Mesodermal cell (in vitro differentiated cells): ENCODE measurements at regions not wholly inside any gene's neighbourhood (a gene's known extent, or its start where the extent isn't known, plus 50 kb on each side); places are given as distances from the start of the nearest gene placed in this dataset.

ENCODE experiments used
- H3K27ac ChIP-seq: 2 replicates; pipeline ENCODE4 v1.7.0; 2013; ENCODE audit warnings: mild to moderate bottlenecking, low read depth, low read length, moderate library complexity; ENCODE audit not compliant: severe bottlenecking
- H3K36me3 ChIP-seq: 2 replicates; pipeline ENCODE4 v1.7.1; 2013; ENCODE audit warnings: mild to moderate bottlenecking, low read length, moderate library complexity; ENCODE audit not compliant: control insufficient read depth, insufficient read depth
- H3K4me1 ChIP-seq: one replicate; pipeline ENCODE4 v1.7.1; 2013; ENCODE audit warnings: mild to moderate bottlenecking, low read length; ENCODE audit not compliant: insufficient read depth, control insufficient read depth, poor library complexity, severe bottlenecking
- H3K4me3 ChIP-seq: 2 replicates; pipeline ENCODE4 v1.7.0; 2013; ENCODE audit warnings: low read length, control low read depth, mild to moderate bottlenecking; ENCODE audit not compliant: insufficient read depth, poor library complexity, severe bottlenecking; ENCODE audit errors: extremely low read depth
- H3K9me3 ChIP-seq: 2 replicates; pipeline ENCODE4 v1.7.1; 2013; ENCODE audit warnings: mild to moderate bottlenecking, low read length, moderate library complexity; ENCODE audit not compliant: control insufficient read depth
- WGBS, 2 experiments: methylation state at CpG; one replicate each; pipeline ENCODE4 v1.1.5; 2013; ENCODE audit warnings: missing lambda C conversion rate in 2 of 2; ENCODE audit not compliant: insufficient coverage in 2 of 2; 5-methylcytosine and 5-hydroxymethylcytosine counted together

DNA sequence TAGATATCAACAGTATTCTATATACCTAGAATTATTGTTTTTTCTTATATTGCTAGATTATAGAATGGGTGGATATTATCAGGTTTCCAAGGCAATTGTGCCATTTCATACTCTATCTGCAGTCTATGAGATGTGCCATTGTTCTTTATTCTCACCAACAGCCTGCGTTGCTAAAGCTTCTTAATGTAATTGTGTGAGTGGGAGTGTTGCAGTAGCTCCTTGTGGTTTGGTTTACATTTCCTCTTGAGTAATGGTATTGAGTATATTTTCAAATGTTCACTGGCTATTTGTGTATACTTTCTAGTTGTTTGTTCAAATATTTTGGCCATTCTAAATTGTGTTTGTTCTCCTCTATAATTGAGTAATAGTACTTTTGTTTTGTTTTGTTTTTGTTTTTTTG lies 199.2 kb downstream of the TFEC start:
- no peaks in the 10 kb centered on the region for H3K36me3 ChIP-seq
- no peak overlapping the region for H3K4me3 ChIP-seq
- WGBS, 2 experiments: no CpG with 5 or more reads among the region's 1 CpG
- no peak overlapping the region for H3K27ac ChIP-seq
- H3K9me3 ChIP-seq: no peaks in the 10 kb centered on the region
- H3K4me1 ChIP-seq: no peaks in the 10 kb centered on the region

DNA sequence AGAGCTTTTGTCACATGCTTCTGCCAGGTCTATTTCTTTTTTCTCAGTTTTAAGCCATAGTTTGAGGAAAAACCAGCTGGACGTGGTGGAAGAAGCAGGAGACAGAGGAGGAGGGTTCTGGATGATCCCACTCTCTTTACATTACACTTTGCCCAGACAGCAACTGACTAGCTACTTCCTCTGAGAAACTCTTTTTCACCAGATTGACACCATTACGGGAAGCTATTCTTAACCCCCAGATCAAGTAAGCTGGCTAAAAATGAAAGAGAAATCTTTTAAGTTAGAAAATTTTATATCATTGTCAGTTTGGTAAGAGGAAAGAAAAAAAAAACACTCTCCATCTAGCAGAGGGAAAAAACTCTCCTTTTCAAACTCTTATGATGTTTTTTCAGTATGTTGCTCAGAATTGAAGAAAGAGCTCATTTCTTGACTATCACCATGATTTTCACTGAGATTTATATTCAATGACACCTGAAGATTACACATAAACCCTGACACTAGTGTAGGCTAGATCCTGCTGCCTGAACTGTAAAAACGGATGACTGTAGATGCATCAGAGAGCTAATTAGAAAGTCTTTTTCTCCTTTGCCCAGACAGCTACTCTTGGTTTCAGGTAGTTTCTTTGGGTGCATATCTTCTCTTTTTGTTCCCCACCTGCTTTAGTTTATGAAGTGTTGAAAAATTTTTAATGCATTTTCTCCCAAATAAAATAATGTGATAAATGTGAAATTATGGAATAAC lies 203.1 kb downstream of the TFEC start:
- Histone ChIP-seq H3K27ac (no peak overlapping the region), H3K4me1 (no peaks in the 10 kb centered on the region), H3K4me3 (no peak overlapping the region), H3K9me3 (no peaks in the 10 kb centered on the region), H3K36me3 (no peaks in the 10 kb centered on the region)
- 100% methylated on average over 1 of the region's 3 CpGs; no CpG with 5 or more reads in 1 of the 2 experiments for WGBS, 2 experiments

DNA sequence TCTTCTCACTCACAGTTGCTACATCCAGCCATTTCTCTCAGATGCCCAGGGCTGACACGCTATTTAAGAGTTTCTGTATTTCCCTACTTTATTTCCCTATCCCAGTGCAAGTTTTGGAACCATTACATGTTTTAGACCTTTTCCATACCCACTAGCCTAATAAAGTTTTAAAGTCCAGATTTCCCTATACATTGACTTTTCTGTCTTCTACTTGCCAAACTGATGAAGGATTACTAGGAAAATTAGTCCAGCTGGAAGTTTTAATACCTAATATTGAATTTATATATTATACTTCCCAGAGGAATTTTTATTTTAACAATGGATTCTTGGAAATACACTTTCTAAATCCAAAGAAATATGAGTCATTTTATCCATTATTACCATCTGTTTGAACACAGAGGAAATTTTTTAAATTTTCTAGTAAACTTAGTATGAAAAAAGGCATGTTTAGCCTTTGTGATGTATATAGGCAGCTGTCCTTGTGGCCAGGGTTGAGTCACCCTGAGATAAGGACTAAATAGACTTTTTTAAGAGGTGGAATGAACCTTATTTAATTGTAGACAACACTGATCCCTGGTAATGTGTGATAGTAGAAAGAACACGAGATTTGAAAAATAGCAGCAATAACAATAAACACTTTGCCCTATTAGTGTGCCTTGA lies 205.0 kb downstream of the TFEC start:
- H3K36me3 ChIP-seq: no peaks in the 10 kb centered on the region
- H3K27ac ChIP-seq: no peak overlapping the region
- H3K9me3 ChIP-seq: no peaks in the 10 kb centered on the region
- no peak overlapping the region for H3K4me3 ChIP-seq
- 89 to 100% methylated on average over 1 of the region's 2 CpGs for WGBS, 2 experiments
- H3K4me1 ChIP-seq: no peaks in the 10 kb centered on the region

DNA sequence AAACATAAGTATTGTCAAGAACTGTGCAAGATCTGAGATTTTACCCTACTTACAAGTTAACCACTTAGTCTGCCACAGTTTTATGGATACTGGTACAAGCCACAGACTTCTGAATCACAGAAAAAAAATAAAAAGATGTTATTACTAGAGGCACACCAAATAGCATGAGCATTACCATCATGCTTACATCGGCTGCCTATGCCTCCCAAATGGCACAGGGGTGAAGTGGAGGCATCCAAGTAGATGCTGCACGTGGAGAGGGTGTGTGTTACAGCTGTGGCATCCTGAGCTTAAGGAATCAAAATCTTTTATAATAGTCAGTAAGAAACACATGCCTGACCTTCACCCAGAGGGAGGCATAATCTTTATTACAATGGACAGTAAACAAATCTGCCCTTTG lies 207.8 kb downstream of the TFEC start:
- Histone ChIP-seq H3K27ac (no peak overlapping the region), H3K9me3 (no peaks in the 10 kb centered on the region)
- WGBS, 2 experiments: 83% methylated on average over 1 of the region's 2 CpGs; no CpG with 5 or more reads in 1 of the 2 experiments

DNA sequence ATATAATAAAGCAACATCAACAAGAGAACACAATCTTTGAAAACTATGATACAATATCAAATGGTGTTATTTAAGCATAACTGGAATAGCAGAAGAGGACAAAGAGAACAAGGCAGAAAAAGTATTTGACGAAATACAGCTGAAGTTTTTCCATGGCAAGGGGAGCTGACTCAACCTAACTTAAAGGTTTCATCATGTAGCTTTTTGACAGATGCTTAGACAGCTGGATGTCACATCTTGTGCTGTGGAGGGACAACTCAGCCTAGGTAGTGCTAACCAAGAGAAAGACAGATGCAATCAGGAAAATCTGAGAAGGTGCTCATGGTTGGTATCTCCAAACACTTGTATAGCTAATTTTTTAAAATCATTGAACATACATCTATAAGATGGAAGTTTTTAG lies 208.2 kb downstream of the TFEC start:
- H3K27ac ChIP-seq: no peak overlapping the region
- no peak overlapping the region for H3K4me3 ChIP-seq
- H3K4me1 ChIP-seq: no peaks in the 10 kb centered on the region
- no peaks in the 10 kb centered on the region for H3K36me3 ChIP-seq
- WGBS, 2 experiments: 80 to 100% methylated on average over 1 of the region's 1 CpG
- no peaks in the 10 kb centered on the region for H3K9me3 ChIP-seq

More for the DNA sequence above, 207.8 kb downstream of the TFEC start:
- Histone ChIP-seq H3K36me3 (no peaks in the 10 kb centered on the region), H3K4me1 (no peaks in the 10 kb centered on the region), H3K4me3 (no peak overlapping the region)

DNA sequence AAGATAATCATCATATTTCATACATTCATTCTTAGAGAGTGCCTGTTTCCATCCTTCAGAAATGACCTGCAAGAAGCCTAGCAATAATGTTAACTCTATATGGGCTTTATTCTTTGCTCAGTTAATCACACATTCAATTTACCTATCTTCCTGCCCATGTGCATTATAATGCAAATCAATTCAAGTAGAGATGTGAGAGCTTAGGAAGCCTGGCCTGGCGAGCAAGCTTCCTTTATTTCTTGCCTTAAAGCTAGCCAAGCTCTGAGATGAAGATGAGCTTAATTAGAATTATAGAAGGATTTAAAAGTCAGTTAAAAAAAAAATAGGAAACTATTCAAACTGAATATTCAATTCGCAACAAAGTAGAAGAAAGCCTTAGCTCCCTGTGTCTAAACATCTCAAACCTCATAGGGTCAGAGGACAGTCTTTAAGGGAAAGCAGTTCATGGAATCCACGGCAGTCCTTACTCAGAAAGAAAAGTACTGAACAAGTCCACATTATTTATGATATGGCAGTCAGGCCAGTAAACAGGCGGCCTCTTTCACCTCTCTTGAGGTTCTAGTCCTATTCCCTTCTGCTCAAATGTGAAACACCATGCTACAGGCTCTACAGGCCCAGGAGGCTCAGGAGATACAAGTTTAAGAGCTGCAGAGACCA lies 214.1 kb downstream of the TFEC start:
- H3K36me3 ChIP-seq: no peaks in the 10 kb centered on the region
- H3K27ac ChIP-seq: no peak overlapping the region
- no peak overlapping the region for H3K4me3 ChIP-seq
- WGBS, 2 experiments: 13 to 80% methylated on average over 1 to 2 of the region's 4 CpGs
- H3K4me1 ChIP-seq: peaks cover 4% of the 10 kb centered on the region
- no peaks in the 10 kb centered on the region for H3K9me3 ChIP-seq

DNA sequence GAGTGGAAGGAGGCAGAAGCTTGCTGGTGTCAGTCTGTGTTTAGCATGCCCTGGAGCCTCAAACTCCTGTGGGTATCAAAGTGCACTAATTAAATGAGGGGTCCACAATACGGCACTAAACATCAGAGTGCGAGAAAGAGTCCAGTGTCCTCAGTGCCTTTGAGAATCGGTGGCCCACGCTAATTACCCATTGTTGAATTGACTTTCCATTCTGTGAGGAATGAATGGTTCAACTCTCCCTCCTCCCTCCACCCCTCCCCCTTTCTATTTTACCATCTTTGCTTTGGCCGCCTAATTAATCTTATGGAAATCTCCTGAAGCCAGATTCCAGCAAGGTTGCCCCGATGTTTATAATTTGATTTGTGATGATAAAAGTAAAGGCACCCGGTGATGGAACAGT lies 217.8 kb downstream of the TFEC start:
- no peak overlapping the region for H3K4me3 ChIP-seq
- no peaks in the 10 kb centered on the region for H3K36me3 ChIP-seq
- 78 to 80% methylated on average over 2 to 6 of the region's 7 CpGs for WGBS, 2 experiments
- H3K4me1 ChIP-seq: peaks cover 4% of the 10 kb centered on the region
- H3K9me3 ChIP-seq: no peaks in the 10 kb centered on the region
- no peak overlapping the region for H3K27ac ChIP-seq

DNA sequence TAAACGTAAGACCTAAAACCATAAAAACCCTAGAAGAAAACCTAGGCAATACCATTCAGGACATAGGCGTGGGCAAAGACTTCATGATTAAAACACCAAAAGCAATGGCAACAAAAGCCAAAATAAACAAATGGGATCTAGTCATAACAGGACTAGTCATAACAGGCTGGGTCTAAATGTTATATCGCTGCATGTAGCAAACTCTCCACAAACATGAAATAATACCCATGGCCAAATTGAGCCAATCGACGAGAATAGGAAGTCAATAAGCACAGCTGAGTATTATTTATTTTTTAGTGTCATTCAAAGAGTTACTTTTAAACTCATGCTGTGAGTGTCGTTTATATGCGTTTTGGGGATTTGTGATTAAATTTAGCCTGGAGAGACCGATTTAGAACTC lies 225.1 kb downstream of the TFEC start:
- Histone ChIP-seq H3K4me1 (no peaks in the 10 kb centered on the region), H3K36me3 (no peaks in the 10 kb centered on the region), H3K4me3 (no peak overlapping the region), H3K27ac (no peak overlapping the region), H3K9me3 (no peaks in the 10 kb centered on the region)
- 72 to 80% methylated on average over 3 of the region's 8 CpGs for WGBS, 2 experiments

DNA sequence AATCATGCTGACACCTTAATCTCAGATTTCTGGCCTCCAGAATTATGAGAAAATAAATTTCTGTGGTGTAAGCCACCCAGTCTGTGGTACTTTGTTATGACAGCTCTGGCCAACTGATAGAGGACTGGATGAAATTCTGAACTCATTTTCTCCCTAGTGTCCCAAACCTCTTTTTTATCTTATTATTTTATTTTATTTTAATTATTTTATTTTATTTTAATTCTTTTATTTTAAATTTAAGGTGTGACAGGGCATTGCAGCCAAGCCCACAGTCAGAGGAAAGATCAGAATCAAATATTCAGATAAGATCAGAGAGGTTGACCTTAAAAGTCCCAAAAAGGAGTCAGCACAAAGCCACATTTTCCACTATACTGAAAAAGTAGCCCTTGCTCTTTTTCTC lies 228.1 kb downstream of the TFEC start:
- Histone ChIP-seq H3K4me1 (no peaks in the 10 kb centered on the region), H3K36me3 (no peaks in the 10 kb centered on the region), H3K9me3 (no peaks in the 10 kb centered on the region), H3K4me3 (no peak overlapping the region), H3K27ac (no peak overlapping the region)

DNA sequence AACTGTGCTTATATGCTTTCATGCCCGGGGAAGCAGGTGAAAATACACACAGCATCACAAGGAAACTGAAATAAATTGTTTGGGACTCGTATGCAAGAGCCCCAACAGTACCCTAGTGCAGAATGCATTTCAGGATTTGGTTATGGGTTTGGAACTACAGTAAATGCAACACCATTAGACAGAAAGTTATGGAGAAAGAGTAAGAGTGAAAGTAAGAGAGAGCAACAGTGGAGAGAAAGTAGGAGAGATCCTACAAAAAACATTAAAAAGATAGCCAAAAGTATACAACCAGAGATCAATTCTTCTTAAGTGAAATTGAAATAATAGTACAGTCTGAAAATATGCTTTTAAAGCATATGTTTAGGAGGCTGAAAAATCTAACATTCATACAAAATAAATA lies 231.1 kb downstream of the TFEC start:
- H3K4me3 ChIP-seq: no peak overlapping the region
- no peak overlapping the region for H3K27ac ChIP-seq
- no peaks in the 10 kb centered on the region for H3K4me1 ChIP-seq
- no peaks in the 10 kb centered on the region for H3K9me3 ChIP-seq
- H3K36me3 ChIP-seq: no peaks in the 10 kb centered on the region
- WGBS, 2 experiments: 83% methylated on average over 1 of the region's 2 CpGs; no CpG with 5 or more reads in 1 of the 2 experiments
